ENCODE measurements at regions not wholly inside any gene's neighbourhood (a gene's known extent, or its start where the extent isn't known, plus 50 kb on each side); places are given as distances from the start of the nearest gene placed in this dataset.

DNA sequence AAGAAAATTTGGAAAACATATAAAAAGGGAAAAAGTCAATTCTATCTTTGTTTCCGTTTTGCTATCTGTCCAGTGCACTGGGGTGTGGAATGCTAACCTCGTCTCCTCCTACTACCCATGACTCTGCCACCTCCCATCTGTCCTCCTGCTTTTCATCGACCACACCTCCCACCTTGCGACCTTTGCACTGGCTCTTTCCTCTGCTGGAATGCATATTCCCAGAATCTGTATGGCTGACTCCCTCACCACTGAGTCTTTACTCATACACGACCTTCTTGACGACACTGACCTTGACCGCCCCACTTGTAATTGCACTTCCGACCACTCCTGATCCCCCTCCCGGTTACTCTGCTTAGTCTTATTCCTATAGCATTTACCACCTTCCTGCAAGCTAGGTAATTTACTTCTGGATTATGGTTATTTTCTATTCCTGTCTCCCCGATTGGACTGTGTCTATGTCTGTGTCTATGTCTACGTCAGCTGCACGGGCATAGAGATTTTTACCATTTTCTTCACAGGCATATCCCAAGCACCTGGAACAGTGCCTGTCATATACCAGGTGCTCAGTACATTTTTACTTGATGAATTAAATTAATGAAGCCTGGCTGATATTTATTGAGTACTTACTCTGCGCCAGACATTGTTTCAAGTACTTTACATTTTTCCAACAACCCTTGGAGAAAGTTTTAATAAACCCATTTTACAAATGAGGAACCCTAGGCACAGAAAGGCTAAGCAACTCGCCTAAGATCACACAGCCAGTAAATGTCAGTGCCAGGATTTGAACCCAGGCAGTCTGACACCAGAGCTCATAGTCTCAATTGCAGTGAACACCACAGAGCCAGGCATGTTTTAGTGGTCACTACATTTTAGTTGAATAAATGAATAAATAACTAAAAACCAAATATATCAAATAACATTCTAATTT lies 54.0 kb upstream of the SLC22A11 start:
- TF ChIP-seq, protein P1, sequence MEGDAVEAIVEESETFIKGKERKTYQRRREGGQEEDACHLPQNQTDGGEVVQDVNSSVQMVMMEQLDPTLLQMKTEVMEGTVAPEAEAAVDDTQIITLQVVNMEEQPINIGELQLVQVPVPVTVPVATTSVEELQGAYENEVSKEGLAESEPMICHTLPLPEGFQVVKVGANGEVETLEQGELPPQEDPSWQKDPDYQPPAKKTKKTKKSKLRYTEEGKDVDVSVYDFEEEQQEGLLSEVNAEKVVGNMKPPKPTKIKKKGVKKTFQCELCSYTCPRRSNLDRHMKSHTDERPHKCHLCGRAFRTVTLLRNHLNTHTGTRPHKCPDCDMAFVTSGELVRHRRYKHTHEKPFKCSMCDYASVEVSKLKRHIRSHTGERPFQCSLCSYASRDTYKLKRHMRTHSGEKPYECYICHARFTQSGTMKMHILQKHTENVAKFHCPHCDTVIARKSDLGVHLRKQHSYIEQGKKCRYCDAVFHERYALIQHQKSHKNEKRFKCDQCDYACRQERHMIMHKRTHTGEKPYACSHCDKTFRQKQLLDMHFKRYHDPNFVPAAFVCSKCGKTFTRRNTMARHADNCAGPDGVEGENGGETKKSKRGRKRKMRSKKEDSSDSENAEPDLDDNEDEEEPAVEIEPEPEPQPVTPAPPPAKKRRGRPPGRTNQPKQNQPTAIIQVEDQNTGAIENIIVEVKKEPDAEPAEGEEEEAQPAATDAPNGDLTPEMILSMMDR (IDR thresholded peaks at IDR 0.05), result no peak
- TF ChIP-seq EZH2phosphoT487 (IDR thresholded peaks at IDR 0.05) (no peak), EZH2 (IDR thresholded peaks at IDR 0.05) (no peak)
